ENCODE measurements at regions not wholly inside any gene's neighbourhood (a gene's known extent, or its start where the extent isn't known, plus 50 kb on each side); places are given as distances from the start of the nearest gene placed in this dataset.

- DNase-seq (ENCODE audit: low spot score) = no peak
These were observed 69.7 kb upstream of the CTDP1 start for GRCh38 chr18:79609841-79610281.

GRCh38 chr18:79610461-79611039, 69.1 kb upstream of the CTDP1 start:
- DNase-seq (ENCODE audit: low spot score) = peak; percentile 65

GRCh38 chr18:79611040-79611681, 68.4 kb upstream of the CTDP1 start:
- DNase-seq (ENCODE audit: low spot score) = peak; percentile 92

GRCh38 chr18:79612291-79613108, 67.1 kb upstream of the CTDP1 start:
- DNase-seq (ENCODE audit: low spot score) = no peak

- no peak for DNase-seq (ENCODE audit: low spot score)
These were observed 66.2 kb upstream of the CTDP1 start for GRCh38 chr18:79613186-79613931.

DNA sequence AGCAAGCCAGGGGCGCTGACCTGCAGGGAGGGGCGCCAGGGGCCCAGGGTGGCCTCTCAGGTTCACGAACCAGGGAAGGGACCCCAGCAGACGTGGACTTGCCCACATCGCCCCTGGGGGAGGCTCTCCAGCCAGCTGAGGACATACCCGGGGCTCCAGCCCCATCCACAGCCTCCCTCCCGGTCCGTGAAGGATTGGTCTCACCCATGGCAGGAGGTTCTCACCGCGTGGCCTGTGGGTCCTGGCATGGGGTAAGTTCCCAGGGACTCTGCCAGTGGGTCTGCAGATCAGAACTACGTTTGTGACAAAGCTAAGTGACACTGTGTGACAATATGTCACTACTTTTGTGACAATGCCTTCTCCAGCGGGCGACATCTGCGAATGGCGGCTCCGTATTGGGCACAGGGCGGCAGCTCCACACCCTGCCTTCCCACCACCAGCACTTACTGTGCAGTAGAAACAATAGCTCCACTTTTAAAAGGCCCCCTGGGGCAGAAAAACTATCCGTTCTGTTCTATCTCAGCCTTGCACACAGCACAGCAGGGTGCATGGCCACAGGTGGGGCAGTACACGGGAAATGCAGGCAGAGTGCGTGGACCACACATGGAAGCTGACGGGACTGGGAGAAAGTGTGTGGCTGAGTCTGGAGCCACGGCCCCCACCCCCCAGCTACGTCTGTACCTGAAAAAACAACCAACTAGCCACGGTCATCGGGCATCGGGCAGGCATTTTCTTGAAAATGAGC, 65.2 kb upstream of the CTDP1 start:
- no peak for DNase-seq (ENCODE audit: low spot score)

DNA sequence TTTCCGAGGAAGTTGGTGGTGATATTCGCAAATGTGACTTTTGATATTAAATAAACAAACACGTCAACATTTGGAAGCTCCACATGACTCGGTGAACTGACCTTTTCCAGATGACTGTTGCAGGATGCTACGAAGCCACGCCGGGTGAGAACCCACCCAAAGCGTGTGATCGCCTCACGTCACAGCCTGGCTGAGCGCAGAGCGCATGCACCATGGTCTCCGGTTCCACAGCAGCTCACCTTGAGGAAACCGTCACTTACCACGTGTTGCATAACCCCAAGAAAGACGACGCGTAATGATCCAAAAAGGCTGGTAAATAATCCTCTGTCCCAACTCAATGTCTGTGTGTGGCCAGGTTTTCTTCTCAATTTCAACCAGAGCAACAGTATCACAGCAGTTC, 64.5 kb upstream of the CTDP1 start:
- DNase-seq (ENCODE audit: low spot score) = no peak

DNA sequence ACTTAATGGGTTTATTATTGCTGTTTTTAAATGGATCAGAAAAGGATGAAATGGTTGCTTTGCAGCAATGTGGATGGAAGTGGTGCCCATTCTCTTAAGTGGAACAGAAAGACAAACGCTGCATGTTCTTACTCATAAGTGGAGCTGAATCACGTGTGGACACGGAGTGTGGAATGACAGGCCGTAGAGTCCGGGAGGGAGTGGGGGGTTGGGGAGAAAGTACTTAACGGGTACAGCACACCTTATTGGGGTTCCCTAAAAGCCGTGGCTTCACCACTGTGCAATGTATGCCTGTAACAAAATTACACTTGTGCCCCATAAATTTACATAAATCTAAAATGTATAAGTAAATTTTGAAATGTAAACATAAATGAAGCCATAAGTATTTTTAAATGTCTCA, 64.0 kb upstream of the CTDP1 start:
- no peak for DNase-seq (ENCODE audit: low spot score)

DNA sequence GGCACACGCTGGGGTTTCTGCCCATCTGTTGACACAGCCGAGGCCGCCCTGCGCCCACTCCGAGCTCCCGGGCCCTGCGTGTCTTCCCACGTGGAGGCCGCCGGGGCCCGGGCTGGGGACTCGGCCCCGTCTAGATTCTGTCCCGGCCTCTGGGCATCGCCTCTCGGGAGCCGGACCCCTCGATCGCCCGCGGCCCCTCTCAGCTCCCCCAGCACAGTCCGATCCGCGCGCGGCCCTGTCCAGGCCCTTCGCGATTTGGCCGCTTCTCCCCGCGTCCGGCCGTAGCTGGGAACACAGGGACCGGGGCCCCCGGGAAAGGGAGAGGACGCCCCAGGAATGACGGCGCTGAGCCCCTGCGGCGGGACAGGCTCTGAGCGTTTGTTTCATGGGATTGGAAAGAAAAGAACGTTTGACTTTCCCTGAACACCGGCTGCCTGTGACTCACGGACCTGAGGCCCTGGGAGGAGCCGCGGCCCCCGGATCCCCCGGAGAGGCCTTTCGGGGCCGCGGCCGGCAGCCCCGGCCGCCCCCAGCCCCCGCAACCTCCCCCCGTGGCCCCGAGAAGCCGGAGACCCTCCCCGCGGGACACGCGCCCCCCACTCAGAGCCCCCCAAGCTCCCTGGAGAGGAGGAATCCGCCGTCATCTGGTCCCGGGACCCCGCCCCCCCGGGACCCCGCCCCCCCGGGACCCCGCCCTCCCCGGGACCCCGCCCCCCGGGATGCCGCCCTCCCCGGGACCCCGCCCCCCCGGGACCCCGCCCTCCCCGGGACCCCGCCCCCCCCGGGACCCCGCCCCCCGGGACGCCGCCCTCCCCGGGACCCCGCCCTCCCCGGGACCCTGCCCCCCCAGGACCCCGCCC, 62.7 kb upstream of the CTDP1 start:
- DNase-seq (ENCODE audit: low spot score) = peak; percentile 28

DNA sequence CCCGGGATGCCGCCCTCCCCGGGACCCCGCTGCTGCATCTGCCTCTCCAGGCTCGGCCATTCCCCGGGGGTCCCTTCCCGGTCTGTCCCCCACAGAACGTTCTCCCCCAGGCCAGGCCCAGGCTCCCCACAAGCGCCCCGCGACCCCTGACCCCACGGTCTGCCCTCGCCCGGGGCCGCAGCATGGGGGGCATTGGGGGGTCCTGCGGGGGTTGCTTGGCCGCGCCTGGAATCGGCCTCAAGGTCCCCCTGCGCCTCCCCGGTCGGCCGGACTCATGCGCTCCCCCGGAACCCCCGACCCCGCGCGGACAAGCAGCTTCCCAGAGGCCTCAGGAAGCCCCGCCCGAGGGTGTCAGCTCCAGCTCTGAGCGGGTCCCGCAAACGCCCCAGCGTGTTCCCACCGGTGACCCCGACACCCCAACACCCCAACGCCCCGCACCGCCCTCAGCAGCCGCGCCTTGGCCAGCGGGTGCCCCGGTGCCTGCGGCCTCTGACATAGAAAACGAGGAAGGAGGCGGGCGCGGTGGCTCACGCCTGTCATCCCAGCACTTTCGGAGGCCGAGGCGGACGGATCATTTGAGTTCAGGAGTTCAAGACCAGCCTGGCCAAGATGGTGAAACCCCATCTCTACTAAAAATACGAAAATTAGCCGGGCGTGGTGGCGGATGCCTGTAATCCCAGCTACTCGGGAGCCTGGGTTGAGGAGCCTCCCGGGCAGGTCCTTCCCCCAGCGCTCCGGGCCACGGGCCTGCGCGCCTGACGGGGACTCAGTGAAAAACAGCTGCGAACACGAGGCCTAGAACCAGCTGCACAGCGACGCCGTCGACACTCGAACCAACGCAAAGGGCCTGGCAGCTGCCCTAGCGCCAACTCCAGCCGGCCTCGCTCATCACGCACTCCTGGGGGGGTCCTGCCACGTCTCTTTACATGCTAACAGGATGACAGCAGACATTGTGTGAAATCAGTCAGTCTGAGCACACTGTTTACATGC, 61.8 kb upstream of the CTDP1 start:
- DNase-seq (ENCODE audit: low spot score) = no peak

DNA sequence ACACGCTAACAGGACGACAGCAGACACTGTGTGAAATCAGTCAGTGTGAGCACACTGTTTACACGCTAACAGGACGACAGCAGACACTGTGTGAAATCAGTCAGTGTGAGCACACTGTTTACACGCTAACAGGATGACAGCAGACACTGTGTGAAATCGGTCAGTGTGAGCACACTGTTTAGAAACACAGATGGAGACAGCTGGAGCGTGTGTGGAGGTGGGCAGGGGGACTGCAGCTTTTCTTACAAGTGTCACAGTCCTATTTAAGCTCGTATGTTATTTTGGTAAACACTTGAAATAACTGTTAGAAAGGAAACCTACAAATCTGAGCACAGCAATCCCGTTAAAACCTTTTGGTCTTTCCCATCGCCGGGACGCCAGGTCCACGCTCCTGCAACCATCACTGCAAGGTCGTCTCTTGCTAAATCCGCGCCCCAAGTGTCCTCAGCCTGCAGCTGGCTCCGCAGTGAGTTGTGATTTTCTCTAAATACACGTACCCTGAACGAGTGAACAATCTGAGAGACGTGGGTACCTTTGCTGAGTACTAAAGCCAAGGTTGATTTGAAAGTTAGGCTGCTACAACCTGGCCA, 58.9 kb upstream of the CTDP1 start:
- DNase-seq (ENCODE audit: low spot score) = no peak

DNA sequence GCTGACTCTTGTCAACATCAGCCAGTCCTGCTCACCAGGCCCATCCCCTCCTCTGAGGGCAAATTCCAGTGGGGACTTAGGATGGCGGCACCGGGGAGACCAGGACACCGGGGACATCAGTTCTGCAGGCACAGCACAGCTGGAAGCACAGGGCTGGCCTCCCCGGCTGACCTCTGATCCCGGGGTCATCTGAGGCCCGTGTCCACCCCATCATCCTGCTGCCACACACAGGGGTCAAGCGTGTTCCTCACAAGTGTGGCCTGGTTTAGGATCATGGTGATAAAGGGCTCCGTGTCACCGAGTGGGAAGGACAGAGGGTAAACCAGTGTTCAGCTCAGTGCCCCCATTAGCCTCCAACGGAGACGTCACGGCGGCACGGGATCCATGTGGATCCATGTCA, 58.1 kb upstream of the CTDP1 start:
- no peak for DNase-seq (ENCODE audit: low spot score)

GRCh38 chr18:79622004-79622403, 57.6 kb upstream of the CTDP1 start:
- DNase-seq (ENCODE audit: low spot score) = no peak

DNA sequence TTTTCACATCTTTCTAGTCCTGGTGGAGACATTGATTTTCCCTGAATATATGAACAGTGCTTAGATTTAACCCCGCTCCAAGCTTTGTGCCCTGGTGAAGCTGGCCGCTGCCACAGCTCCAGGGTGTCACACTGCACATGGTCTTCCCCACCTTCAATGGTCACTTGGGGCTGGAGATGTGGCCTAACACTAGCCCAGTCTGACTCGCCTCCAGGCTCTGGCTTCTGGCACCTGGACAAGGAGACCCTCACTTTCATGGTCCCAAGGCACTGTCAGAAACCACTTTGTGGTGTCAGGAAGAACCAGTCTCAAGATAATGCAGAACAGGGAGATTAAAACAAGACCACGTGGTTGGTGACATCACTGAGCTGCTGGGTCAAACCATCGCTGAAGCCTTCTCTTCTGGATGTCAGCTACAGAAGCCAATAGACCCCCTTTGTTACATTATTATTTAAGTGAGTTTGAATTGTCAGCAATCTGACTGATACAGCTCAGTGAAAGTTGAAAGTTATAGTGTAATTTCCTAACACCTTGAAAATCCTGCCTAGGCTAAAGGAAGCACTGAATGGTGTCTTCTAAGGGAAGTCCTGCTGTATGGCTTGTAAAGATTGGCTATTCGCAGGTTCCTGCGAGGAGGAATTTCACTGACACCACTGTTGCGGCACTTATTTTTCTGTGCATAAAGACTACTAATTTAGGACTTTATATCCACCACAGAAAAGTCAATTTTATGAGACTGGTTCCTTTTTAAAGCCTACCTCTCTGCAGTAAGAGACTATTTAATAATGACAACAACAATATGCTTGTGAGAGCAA, 55.0 kb upstream of the CTDP1 start:
- no peak for DNase-seq (ENCODE audit: low spot score)

DNA sequence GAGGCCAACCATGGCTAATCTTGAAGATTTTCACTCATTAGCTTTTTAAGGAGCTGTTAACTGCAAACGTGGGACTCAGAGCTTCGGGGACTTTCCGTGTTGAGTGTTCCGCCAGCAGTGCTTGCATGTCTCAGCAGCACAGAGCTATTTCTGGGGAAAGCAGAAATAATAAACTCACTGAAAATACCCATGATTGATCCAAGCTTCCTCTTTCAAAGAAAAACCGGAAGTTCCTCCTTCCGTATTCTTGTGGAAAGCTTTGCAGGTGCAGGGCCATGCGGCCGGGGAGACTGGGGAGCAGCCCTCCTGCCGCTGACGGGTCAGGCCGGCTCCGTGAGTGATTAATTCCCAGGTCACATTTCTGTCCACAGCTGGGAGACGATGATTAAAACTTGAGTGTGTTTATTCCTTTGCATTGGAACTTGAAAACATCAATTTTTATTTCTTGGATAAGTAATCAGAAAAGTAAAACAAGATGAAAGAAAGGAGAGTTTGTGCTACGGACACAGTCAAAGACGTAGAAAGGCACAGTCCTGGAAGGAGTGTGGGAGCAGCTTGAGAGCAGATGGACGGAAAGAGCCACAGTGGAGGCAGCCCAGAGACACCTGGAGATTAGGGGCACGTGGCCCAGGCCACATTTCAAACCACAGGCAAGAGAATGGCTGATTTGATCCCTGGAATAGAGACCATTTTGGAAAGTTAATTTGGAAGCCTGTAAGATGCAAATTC, 54.2 kb upstream of the CTDP1 start:
- DNase-seq (ENCODE audit: low spot score) = peak; percentile 37

DNA sequence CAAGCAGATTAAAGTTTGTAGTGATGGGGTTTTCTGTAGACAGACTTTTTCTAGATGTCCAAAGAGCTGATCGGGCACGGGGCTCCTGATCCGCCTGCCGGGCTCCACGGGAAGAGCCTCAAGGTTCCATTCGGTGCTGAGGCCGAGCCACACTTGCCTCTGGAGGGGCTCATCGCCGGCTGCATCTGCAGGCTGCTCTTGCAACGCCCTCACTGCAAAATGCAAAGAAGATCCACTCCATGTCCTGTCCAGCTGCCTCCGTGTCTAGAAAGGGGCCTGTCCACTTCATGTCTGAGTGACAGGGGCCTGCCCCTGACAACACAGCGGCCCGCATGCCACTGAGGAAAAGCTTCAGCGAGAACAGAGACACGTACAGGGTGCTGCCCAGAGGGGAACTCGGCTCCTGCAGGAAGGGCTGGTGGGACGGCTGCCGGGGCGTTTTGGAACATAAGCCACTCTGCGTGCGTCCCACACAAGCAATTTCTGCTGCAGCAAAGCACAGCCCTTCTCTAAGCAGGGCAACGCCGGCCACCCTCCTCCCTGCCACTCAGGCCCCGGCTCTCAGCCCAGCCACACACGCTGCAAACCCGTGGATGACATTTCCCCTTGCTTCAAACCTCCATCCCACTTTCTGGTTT, 53.6 kb upstream of the CTDP1 start:
- DNase-seq (ENCODE audit: low spot score) = no peak

Measured in umbilical cord (tissue), 1 donor.